GM18861 (cell line): ENCODE measurements at regions not wholly inside any gene's neighbourhood (a gene's known extent, or its start where the extent isn't known, plus 50 kb on each side); places are given as distances from the start of the nearest gene placed in this dataset.

Source experiments
- ATAC-seq: cut with Tn5 transposase; IDR thresholded peaks from one replicate; pipeline ENCODE4 v1.9.1; 2021; ENCODE audit not compliant: unreplicated experiment

DNA sequence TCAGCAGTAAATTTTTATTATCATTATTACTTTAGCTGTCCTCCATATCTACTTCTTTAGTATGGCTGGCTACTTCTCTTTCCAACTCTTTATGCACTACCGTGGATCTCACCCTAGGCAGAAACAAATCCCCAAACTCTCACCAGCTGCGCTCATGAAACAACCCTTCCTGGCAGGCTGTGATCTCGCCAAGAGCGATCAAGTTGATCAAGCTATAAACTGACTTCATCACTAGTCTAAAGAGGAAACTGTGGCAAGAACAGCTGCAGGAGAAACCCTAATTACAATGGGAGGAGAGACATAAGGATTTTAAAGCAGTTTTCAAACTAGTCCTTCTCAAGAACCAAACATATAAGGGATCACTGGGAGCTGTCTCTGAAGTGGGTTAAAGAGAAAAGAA lies 160.5 kb upstream of the PRSS58 start:
- ATAC-seq = no peak

DNA sequence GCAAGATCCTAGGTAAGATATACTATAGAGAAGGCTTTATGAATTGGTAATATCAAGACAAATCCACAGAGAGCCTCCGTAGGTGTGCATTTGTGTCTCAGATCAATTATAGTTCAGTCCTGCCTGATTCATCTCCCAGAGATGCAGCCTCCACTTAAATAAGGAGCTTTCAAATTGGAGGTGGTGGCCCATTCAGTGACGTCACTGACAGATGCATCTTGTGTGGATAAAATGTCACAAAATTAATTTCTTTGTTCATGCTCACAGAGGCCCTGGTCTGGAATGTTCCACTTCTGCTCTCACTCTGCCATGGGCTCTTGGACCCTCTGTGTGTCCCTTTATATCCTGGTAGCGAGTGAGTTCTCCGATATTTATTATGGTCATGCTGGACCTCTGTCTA lies 157.1 kb upstream of the PRSS58 start:
- ATAC-seq = no peak

DNA sequence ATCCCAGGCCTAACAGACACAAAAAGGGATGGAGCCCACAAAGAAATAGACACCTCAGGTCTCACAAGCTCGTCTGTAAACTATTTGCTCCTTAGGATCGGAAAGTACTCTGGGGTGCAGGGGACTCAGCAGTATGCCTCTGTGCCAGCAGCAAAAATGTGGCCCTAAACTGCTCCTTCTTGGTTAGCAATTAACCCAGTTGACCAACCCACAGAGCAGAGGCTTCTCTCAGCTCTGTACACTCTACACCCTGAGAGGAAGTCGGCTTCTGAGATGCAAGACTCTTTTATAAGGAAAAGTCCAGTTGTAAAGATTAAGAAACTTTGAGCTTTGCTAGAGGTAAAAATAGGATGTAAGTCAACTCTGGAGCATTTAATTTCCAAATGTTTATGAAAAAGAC lies 156.3 kb upstream of the PRSS58 start:
- peak; percentile 97 for ATAC-seq

DNA sequence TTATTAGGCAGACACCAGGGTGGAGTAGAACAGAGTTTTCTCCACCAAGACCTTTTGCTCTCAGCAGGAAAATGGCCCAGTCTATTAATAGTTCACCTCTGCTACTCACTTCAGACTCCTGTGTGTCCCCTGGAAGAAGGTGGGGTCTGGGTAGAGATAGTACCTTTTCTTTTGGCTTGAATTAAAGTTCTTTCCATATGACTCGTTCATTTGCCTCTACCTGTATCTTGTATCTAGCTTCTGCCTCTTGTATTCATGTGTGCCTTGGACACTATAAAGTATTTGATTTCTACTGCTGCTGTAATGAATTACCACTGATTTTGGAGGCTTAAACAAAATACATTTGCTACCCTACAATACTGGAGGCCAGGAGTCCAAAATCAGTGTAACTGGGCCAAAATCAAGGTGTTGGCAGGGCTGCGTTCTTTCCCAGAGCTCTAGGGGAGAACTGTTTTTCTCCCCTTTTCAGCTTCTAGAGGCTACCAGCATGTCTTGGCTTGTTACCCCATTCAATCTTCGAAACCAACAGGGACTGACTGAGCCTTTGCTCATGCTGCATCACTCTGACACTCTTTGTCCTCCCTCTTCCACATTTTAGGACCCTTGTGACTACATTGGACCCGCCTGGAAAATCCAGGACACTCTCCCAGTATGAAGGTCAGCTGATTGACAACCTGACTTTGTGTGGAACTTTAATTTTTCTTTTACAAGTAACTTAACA lies 155.6 kb upstream of the PRSS58 start:
- no peak for ATAC-seq

DNA sequence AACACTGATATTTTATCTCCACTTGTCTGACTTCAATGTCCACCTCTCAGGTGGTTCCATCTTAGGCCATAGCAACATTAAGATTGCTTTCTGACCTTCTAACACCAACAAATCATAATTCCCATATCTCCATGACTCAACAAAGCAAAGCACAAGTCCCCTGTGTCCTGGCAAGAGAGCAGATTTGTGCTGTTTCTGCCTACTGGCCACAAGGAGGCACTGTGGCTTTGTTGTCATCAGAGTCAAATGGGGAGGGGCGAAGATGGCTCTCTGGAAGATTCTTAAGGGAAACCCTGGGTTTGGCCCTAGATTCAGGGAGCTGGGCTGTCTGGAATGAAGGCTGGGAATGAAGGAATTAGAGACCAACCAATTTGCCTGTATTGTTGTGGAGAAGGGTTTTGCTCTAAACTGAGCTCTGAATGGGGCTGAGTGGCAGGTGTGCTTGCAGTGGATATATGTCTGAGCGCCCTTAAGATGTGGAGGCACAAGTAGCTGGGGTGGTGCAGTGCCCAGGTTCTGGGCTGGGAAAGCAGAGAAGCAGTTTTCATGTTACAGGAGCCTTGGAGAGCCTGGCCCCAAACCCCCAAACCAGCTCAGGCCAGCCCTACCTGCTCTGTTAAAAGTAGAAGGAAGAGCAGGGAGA lies 154.8 kb upstream of the PRSS58 start:
- ATAC-seq = peak; percentile 70

DNA sequence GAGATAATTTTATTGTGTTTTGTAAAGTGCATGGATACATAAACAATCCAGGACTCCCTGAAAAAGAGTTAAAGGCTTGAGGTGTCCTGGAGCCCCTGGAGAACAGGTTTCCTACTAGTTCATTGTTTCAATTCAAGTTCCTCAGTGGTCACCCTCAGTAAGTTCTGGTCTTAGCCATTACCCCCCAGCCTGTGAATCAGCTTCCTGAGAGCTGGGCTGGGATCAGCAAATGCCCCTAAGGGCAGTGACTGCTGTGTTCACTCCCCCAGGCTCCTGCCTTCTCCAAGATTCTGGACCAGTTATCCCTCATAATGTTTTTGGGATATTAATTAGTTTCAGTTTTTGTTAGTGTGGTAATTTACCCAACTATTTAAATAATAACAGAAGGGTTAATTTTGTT lies 151.6 kb upstream of the PRSS58 start:
- ATAC-seq = no peak

DNA sequence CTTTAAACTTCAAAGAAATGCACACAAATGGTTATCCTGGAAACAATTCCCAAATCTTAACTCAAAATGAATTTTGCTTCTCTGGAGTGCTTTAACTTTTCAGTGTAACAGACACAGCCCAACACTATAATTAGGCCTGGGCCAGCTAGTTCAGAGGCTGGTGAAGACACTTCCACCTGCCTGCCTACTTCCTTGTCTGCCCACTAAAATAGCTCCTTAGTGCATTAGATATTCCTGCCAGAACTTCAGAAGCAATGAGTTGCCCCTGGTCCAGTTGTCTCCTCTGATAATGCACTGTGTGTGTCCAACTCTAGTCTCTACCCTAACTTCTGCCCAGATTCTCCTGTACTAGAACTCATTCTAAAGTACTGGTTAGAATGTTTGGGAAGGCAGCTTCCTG lies 150.9 kb upstream of the PRSS58 start:
- no peak for ATAC-seq

DNA sequence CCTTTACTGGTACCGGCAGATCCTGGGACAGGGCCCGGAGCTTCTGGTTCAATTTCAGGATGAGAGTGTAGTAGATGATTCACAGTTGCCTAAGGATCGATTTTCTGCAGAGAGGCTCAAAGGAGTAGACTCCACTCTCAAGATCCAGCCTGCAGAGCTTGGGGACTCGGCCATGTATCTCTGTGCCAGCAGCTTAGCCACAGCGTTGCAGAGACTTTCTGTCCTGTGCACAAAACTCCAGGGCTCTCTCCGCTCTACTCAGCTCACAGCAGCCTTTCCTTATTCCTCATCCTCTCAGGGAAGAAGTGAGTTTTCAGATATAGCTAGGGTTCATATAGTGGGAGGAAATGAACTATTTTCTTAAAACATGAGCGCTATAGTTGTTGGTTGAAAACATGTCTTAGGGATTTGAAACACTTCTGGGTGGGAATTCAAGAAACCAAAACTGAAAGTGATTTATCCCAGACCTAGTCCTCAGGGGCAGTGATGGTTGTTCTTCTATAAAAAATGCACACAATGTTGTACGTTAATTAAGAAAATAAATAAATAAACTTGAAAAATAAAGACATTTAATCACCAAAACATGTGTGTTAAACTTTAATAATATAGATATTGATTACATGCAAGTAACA lies 150.2 kb upstream of the PRSS58 start:
- no peak for ATAC-seq

DNA sequence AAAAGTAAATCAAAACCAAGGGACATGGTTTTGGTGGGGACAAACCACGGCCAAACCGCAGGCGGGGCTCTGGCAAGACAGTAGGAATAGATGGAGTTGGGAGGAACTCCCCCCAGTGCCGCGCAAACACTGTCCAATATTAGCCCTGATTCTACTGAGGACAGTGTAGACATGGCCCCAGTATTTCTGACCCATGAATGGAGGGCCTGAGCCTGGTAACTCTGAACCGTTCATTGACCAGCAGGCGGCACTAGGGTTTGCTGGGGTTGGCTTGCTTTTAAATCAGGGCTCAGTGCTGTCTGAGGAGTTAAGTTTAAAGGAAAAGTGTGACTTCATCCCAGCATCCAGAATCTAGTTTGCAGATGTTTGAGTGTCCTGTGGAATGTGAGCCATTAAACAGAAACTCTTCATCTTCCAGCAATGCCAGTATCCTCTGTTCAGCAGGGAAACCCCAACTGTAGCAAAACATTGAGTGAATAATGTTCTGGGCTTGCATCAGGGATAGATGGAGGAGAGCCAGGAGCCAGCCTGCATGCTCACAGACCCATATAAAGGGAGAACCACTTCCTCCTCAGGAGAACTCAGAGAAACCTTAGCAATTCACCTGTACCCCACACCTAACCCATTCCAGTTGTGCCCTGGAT lies 147.4 kb upstream of the PRSS58 start:
- no peak for ATAC-seq

DNA sequence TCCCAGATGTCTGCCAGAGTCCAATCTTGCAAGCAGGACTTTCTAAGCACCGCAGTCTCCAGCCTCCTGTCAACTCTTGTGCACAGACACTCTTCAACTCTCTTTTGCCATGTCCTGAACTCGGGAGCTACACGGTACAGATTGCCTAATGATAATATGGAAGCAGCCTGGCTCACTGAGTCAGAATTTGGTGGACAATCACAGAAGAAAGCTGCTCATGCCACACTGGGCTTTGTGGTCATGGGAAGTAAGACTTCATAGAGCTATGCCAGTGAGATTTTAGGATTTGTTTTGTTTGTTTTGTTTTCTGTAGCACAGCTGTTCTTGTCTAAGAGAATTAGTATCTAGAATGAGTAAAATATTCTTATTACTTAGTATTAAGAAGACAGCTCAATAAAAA lies 144.1 kb upstream of the PRSS58 start:
- no peak for ATAC-seq

DNA sequence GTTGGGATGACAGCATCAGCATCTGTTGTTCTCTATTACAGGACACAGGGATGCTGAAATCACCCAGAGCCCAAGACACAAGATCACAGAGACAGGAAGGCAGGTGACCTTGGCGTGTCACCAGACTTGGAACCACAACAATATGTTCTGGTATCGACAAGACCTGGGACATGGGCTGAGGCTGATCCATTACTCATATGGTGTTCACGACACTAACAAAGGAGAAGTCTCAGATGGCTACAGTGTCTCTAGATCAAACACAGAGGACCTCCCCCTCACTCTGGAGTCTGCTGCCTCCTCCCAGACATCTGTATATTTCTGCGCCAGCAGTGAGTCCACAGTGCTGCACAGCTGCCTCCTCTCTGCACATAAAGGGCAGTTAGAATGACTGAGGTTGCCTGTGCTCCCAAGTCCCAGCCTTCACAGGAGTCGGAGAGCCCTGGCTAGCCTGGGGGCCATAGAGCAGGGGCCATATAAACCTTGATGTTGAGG lies 142.2 kb upstream of the PRSS58 start:
- ATAC-seq = no peak

DNA sequence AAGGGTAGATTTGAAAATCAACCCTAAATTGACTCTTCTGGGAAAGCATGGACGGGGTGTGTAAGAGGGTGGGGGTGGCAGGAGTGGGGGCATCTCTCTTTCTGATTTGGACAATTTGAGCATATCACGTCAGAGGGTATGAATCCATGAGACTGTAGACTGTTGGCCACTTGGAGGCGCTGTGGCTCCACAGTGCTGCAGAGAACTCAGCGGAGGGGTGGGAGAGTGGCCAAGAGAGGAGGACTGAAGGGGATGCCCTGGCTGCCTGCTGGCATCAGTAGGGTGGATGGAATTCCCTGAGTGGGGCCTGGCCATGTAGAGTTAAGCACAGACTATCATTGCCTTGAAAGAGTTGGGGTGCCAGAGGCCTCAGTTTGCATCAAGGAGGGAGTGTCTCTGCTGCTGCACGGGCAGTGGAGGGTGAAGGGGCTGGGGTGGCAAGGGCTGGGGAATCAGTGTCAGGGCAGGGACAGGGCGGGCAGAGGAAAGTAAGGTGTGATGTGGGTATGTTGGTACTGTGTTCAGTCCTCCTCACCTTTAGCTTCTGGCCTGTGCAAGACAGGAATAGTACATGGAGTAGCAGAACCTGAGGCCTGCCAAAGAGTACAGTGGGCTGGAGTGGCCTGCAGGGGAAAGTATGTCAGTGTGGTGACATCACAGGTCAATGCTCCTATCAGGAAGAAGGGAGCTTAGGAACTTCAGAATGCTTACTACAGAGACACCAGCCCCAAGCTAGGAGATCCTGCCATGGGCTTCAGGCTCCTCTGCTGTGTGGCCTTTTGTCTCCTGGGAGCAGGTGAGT lies 133.5 kb upstream of the PRSS58 start:
- no peak for ATAC-seq

DNA sequence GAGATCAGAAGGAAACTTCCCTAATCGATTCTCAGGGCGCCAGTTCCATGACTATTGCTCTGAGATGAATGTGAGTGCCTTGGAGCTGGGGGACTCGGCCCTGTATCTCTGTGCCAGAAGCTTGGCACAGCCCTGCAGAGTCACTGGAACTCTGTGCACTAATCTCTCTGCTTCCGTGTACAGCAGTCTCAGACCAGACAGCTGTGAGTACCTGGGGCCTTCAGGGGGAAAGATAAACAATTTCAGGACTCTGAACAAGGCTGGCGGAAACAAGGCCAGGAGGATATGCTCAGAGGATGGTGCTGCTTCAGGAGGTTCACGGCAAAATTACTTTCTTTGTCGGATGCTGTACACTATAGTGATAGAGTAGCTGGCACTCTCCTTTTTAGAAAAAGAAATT lies 131.7 kb upstream of the PRSS58 start:
- no peak for ATAC-seq

DNA sequence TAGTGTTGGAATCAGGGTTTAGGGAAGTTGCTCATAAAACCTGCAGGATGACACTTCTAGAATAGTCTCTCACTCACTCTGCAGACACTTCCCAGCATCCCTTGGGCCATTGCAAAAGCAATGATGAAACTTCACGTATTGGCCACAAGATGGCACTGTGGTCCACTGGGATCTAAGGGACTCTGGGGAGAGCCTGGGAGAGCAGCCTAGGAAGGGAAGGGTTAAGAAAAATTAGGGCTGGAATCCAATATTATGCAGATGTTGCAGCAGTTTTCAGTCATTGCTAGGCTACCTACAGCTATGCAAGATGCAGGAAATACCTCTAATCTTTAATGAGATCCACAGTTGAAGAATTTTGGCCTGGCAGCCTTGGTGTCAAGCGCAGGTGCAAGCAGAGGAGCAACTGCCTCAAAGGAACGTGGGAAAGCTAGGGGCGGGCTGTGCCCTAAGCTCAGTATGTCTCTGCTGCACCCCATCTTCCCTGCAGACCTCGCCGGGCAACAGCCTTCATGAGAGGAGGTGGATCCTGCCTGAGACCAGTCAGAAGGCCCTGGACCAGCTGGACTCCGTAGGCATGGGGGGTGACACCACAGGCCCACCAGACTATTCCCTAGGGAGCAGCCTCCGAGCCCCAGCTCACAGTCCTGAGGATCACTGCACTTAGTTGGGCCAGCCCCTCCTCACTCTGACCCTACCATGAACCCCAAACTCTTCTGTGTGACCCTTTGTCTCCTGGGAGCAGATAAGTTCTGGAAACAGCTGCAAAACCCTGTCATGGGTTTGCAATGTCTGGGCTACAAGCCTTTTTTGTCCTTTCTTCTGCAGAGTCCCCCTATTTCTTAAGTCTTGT lies 127.9 kb upstream of the PRSS58 start:
- peak; percentile 63 for ATAC-seq

DNA sequence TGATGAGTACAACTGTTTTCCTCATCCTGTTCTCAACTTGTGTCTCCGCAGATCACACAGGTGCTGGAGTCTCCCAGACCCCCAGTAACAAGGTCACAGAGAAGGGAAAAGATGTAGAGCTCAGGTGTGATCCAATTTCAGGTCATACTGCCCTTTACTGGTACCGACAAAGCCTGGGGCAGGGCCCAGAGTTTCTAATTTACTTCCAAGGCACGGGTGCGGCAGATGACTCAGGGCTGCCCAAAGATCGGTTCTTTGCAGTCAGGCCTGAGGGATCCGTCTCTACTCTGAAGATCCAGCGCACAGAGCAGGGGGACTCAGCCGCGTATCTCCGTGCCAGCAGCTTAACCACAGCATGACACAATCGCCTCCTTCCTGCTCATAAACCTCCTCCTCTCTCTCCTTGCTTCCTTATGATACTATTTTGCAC lies 126.7 kb upstream of the PRSS58 start:
- ATAC-seq = no peak

DNA sequence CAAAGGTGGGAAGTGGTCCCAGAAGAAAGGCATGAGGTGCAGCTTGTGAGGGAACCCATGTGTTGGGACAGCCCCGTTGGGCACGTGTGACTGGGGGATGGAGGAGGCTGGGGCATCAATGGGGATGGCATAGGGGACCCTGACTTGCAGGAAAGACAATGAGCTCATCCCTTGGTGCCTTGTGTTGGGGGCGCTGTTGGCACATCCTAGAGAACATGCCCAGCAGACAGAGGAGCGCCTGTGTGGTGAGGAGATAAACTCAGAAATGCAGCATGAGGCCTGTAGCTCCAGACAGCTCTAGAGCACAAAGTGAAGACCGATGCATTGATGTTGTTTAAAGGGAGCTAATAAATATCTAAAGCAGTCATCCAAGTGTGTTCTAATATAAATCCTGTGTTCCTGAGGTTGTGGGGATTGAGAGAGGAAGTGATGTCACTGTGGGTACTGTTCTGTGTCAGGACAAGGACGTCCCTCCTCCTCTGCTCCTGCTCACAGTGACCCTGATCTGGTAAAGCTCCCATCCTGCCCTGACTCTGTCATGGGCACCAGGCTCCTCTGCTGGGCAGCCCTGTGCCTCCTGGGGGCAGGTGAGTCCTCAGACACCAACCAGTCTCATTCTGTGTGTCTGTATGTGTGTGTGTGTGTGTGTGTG lies 126.1 kb upstream of the PRSS58 start:
- no peak for ATAC-seq

DNA sequence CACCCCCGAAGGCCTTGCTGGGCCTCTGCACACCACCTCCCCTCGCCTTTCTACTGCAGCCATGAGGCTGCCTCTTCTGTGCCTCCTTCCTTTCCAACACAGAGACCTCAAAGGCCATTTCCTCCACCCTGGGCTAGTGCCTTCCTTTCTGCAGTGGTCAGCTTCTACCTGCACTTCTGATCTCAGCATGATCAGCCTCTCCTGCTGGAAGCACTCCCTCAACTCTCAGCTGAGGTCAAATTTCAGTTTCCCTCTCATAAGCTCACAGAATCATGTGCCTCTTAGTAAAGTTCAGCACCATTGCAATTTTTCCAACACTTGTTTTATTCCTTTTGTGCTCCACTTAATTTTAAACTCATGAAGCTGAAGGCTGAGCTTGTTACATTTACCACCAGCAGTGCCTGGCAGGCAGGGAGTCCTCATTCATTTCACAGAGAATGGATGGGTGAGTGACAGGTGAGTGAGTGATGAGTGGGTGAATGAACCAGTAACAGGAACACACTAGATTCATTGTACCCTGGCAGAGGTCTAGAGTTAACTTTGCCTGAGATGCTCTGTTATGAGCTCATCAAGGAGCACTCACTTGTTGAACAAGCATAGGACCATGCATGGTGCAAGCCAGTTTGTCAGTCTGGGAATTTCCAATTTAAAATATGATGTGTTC lies 124.0 kb upstream of the PRSS58 start:
- ATAC-seq = no peak

DNA sequence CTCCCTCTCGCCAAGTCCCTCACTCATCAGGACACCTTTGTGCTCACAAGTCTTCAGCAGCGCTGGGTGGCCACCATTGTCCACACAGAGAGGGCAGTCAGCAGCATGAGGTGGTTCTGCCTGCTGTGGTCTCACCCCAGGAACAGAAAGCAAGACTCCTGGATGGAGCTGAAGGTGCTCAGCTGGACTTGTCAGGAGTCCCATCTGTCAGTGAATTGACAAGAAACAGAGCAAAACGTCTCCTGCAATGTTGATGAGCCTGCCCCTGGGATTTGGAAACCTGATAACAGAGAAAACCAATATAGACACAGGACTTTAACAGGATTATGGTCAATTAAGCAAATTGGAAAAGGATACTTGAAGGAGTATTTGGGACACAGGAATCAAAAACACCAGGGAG lies 122.2 kb upstream of the PRSS58 start:
- ATAC-seq = no peak
